IMR-90 (cell line): ENCODE measurements at regions not wholly inside any gene's neighbourhood (a gene's known extent, or its start where the extent isn't known, plus 50 kb on each side); places are given as distances from the start of the nearest gene placed in this dataset.

Source experiments
- ATAC-seq: fragments of 200-7000 bp; cut with Tn5 transposase; 2 replicates; pipeline ENCODE4 v1.9.1; 2020; ENCODE audit warnings: low read depth, mild to moderate bottlenecking, moderate library complexity
- BruUV-seq: library from RNA; stranded (reverse); fragments of 400-500 nt; replicated peaks from 2 replicates; lab custom pipeline; 2021; lab: Mats Ljungman, UMichigan
- CTCF ChIA-PET: fragments of 300-600 bp; formaldehyde crosslinking; extraction: SDS; loops from one replicate; lab custom pipeline; 2021; ENCODE audit warnings: antibody characterized with exemption; lab: Yijun Ruan, JAX
- POLR2A ChIA-PET: fragments of 300-600 bp; sonication (Branson Sonifier 250); formaldehyde crosslinking; loops from one replicate; lab custom pipeline; 2022; ENCODE audit warnings: antibody characterized with exemption; ENCODE audit not compliant: unreplicated experiment; lab: Charles Lee
- DNase-seq: peaks from one replicate; pipeline ENCODE4 v3.0.0; 2013
- H2AFZ ChIP-seq: replicated peaks from 2 replicates; pipeline ENCODE3; 2013; ENCODE audit warnings: low read length, mild to moderate bottlenecking; ENCODE audit not compliant: poor library complexity
- H2AK5ac ChIP-seq: 2 replicates; pipeline ENCODE4 v1.6.1; 2013; ENCODE audit warnings: low read depth, low read length, inconsistent platforms
- H2AK9ac ChIP-seq: replicated peaks from 2 replicates; pipeline ENCODE3; 2013; ENCODE audit warnings: mild to moderate bottlenecking, low read depth, low read length, moderate library complexity; ENCODE audit not compliant: poor library complexity
- H2BK120ac ChIP-seq: 2 replicates; pipeline ENCODE4 v1.6.1; 2013; ENCODE audit warnings: low read depth, low read length, inconsistent platforms
- H2BK15ac ChIP-seq: 3 replicates; pipeline ENCODE4 v1.6.1; 2013; ENCODE audit warnings: low read depth, low read length, inconsistent platforms
- H2BK20ac ChIP-seq: 2 replicates; pipeline ENCODE4 v1.6.1; 2013; ENCODE audit warnings: low read depth, mild to moderate bottlenecking, inconsistent platforms, low read length, moderate library complexity
- H2BK5ac ChIP-seq: 2 replicates; pipeline ENCODE4 v1.6.1; 2013; ENCODE audit warnings: mild to moderate bottlenecking, low read depth, low read length, inconsistent platforms; ENCODE audit not compliant: poor library complexity, severe bottlenecking
- H3K14ac ChIP-seq: replicated peaks from 2 replicates; pipeline ENCODE4 v1.6.1; 2013; ENCODE audit warnings: low read depth, low read length, inconsistent platforms
- H3K18ac ChIP-seq: 2 replicates; pipeline ENCODE4 v1.6.1; 2013; ENCODE audit warnings: low read depth, low read length, control low read depth
- H3K23ac ChIP-seq: 2 replicates; pipeline ENCODE4 v1.6.1; 2013; ENCODE audit warnings: low read depth, low read length, inconsistent platforms
- H3K27ac ChIP-seq: 2 replicates; pipeline ENCODE4 v1.5.1; 2013; ENCODE audit warnings: mild to moderate bottlenecking, control low read depth, low read length; ENCODE audit not compliant: insufficient read depth
- H3K27me3 ChIP-seq: 2 replicates; pipeline ENCODE4 v1.6.1; 2013; ENCODE audit warnings: low read length; ENCODE audit not compliant: control insufficient read depth, insufficient read depth
- H3K36me3 ChIP-seq: 2 replicates; pipeline ENCODE4 v1.6.1; 2013; ENCODE audit warnings: low read length, mixed read lengths; ENCODE audit not compliant: control insufficient read depth, insufficient read depth
- H3K4ac ChIP-seq: 2 replicates; pipeline ENCODE4 v1.6.1; 2013; ENCODE audit warnings: low read depth, low read length, inconsistent platforms
- H3K4me1 ChIP-seq: 2 replicates; pipeline ENCODE4 v1.6.1; 2013; ENCODE audit warnings: low read length, mixed read lengths; ENCODE audit not compliant: control insufficient read depth, insufficient read depth
- H3K4me2 ChIP-seq: 2 replicates; pipeline ENCODE4 v1.6.1; 2013; ENCODE audit warnings: low read depth, mild to moderate bottlenecking, control low read depth, low read length, moderate library complexity
- H3K4me3 ChIP-seq: 2 replicates; pipeline ENCODE4 v1.5.1; 2013; ENCODE audit warnings: low read depth, mild to moderate bottlenecking, control low read depth, low read length, moderate library complexity; ENCODE audit not compliant: insufficient read depth
- H3K56ac ChIP-seq: 2 replicates; pipeline ENCODE4 v1.6.1; 2013; ENCODE audit warnings: low read length, inconsistent platforms; ENCODE audit not compliant: insufficient read depth; ENCODE audit errors: extremely low read depth
- H3K79me1 ChIP-seq, 2 experiments: 2 replicates each; pipeline ENCODE4 v1.6.1; 2013; ENCODE audit warnings: low read length in 2 of 2, inconsistent platforms in 1 of 2, low read depth in 1 of 2
- H3K9ac ChIP-seq: 2 replicates; pipeline ENCODE4 v1.6.1; 2013; ENCODE audit warnings: low read depth, low read length, control low read depth
- H3K9me1 ChIP-seq: 2 replicates; pipeline ENCODE4 v1.6.1; 2013; ENCODE audit warnings: low read length, inconsistent platforms; ENCODE audit not compliant: insufficient read depth
- H3K9me3 ChIP-seq: 2 replicates; pipeline ENCODE4 v1.6.1; 2013; ENCODE audit warnings: low read length; ENCODE audit not compliant: control insufficient read depth, insufficient read depth
- H4K20me1 ChIP-seq: 2 replicates; pipeline ENCODE4 v1.6.1; 2013; ENCODE audit warnings: low read length, inconsistent platforms; ENCODE audit not compliant: insufficient read depth
- H4K5ac ChIP-seq: 2 replicates; pipeline ENCODE4 v1.6.1; 2013; ENCODE audit warnings: mild to moderate bottlenecking, low read depth, low read length, control low read depth
- H4K8ac ChIP-seq, 2 experiments: 2 replicates each; pipeline ENCODE4 v1.6.1; 2013; ENCODE audit warnings: low read depth in 2 of 2, low read length in 2 of 2, control low read depth in 1 of 2, inconsistent platforms in 1 of 2
- H4K91ac ChIP-seq: 2 replicates; pipeline ENCODE4 v1.6.1; 2013; ENCODE audit warnings: low read depth, low read length, inconsistent platforms; ENCODE audit not compliant: insufficient read depth
- BHLHE40 ChIP-seq: fragments of 150-350 bp; IDR thresholded peaks from 2 replicates; pipeline ENCODE4 v1.6.1; 2016; ENCODE audit warnings: mild to moderate bottlenecking, low read depth, low read length
- CEBPB ChIP-seq: IDR thresholded peaks from 2 replicates; pipeline ENCODE4 v1.6.1; 2012; ENCODE audit warnings: low read depth, low read length, improper control_type of control experiment
- CHD1 ChIP-seq: IDR thresholded peaks from 2 replicates; pipeline ENCODE4 v1.6.1; 2012; ENCODE audit warnings: low read depth, low read length, improper control_type of control experiment
- CTCF ChIP-seq: conservative IDR thresholded peaks from 2 replicates; pipeline ENCODE4 v1.5.1; 2012; ENCODE audit warnings: mild to moderate bottlenecking, low read depth, low read length, improper control_type of control experiment
- ELK1 ChIP-seq: fragments of 150-350 bp; IDR thresholded peaks from 2 replicates; pipeline ENCODE4 v1.6.1; 2016; ENCODE audit warnings: low read depth, mild to moderate bottlenecking, low read length, moderate library complexity, borderline replicate concordance
- FOS ChIP-seq: fragments of 150-350 bp; IDR thresholded peaks from 2 replicates; pipeline ENCODE4 v1.6.1; 2016; ENCODE audit warnings: low read depth, low read length
- MAFK ChIP-seq: IDR thresholded peaks from 2 replicates; pipeline ENCODE4 v1.6.1; 2012; ENCODE audit warnings: low read depth, low read length, improper control_type of control experiment
- MAZ ChIP-seq: IDR thresholded peaks from 2 replicates; pipeline ENCODE4 v1.6.1; 2012; ENCODE audit warnings: low read depth, mild to moderate bottlenecking, low read length, improper control_type of control experiment, moderate library complexity, borderline replicate concordance
- MXI1 ChIP-seq: IDR thresholded peaks from 2 replicates; pipeline ENCODE4 v1.6.1; 2012; ENCODE audit warnings: low read depth, mild to moderate bottlenecking, low read length, moderate library complexity, borderline replicate concordance
- NFE2L2 ChIP-seq: fragments of 150-350 bp; IDR thresholded peaks from 2 replicates; pipeline ENCODE4 v1.6.1; 2016; ENCODE audit warnings: low read depth, mild to moderate bottlenecking, low read length
- POLR2A ChIP-seq: IDR thresholded peaks from 2 replicates; pipeline ENCODE4 v1.6.1; 2012; ENCODE audit warnings: mild to moderate bottlenecking, low read depth, low read length
- RAD21 ChIP-seq: IDR thresholded peaks from 2 replicates; pipeline ENCODE4 v1.6.1; 2012; ENCODE audit warnings: low read length, improper control_type of control experiment
- RCOR1 ChIP-seq: IDR thresholded peaks from 2 replicates; pipeline ENCODE4 v1.6.1; 2012; ENCODE audit warnings: mild to moderate bottlenecking, low read length, improper control_type of control experiment; ENCODE audit not compliant: insufficient replicate concordance
- RFX5 ChIP-seq: IDR thresholded peaks from 2 replicates; pipeline ENCODE4 v1.8.0; 2012; ENCODE audit warnings: low read depth, mild to moderate bottlenecking, low read length, moderate library complexity
- SMC3 ChIP-seq: fragments of 150-350 bp; IDR thresholded peaks from 2 replicates; pipeline ENCODE4 v1.6.1; 2016; ENCODE audit warnings: low read depth, mild to moderate bottlenecking, antibody characterized with exemption, low read length, moderate library complexity
- USF2 ChIP-seq: fragments of 150-350 bp; IDR thresholded peaks from 2 replicates; pipeline ENCODE4 v1.6.1; 2017; ENCODE audit warnings: mild to moderate bottlenecking, antibody characterized with exemption, low read length, low read depth
- WGBS, 2 experiments: methylation state at CpG; one replicate each; pipeline versions ENCODE4 v1.1.5 to v1.1.7; 2013; ENCODE audit warnings: missing lambda C conversion rate in 2 of 2; ENCODE audit not compliant: insufficient read length in 1 of 2; ENCODE audit errors: extremely low coverage in 2 of 2; 5-methylcytosine and 5-hydroxymethylcytosine counted together
- dilution Hi-C: fragments of 300-500 bp; cut with HindIII; formaldehyde crosslinking; loops from one replicate; pipeline ENCODE4 v1.14.3; 2018; ENCODE audit warnings: low sequenced_read_pairs; ENCODE audit not compliant: unreplicated experiment
- in situ Hi-C: fragments of 300-500 bp; cut with MboI; formaldehyde crosslinking; loops from 3 replicates; pipeline ENCODE4 v1.14.3; 2019; ENCODE audit warnings: low sequenced_read_pairs, inconsistent platforms, mixed read lengths
- intact Hi-C: fragments of 100-400 bp; cut with micrococcal nuclease; formaldehyde crosslinking; loops from 2 replicates; pipeline ENCODE4 v1.10.0; 2022

- no peak overlapping the region for H2AFZ ChIP-seq
- dilution Hi-C loops = no loop called here
- no peak overlapping the region for H2BK120ac ChIP-seq
- H4K5ac ChIP-seq = no peak overlapping the region
- H3K9me3 ChIP-seq = peaks cover 23% of the 10 kb centered on the region
- WGBS, 2 experiments = no CpG with 5 or more reads among the region's 12 CpGs
- DNase-seq = no peak
- no peak overlapping the region for H2BK15ac ChIP-seq
- ChIA-PET CTCF (no interaction called here), POLR2A (no interaction called here)
- no peak overlapping the region for H3K9ac ChIP-seq
- no peak overlapping the region for H2BK5ac ChIP-seq
- H3K27ac ChIP-seq = no peak overlapping the region
- no peaks in the 10 kb centered on the region for H3K9me1 ChIP-seq
- no peaks in the 10 kb centered on the region for H3K36me3 ChIP-seq
- no peak overlapping the region for H2AK5ac ChIP-seq
- H3K23ac ChIP-seq = no peak overlapping the region
- no peaks in the 10 kb centered on the region for H3K27me3 ChIP-seq
- no peak overlapping the region for H2AK9ac ChIP-seq
- intact Hi-C loops = no loop called here
- BruUV-seq = no TSS peak
- no peak for ATAC-seq
- no peak overlapping the region for H4K91ac ChIP-seq
- no peak overlapping the region for H3K56ac ChIP-seq
- TF ChIP-seq RAD21 (no peak), MAZ (no peak), RCOR1 (no peak), NFE2L2 (no peak), RFX5 (no peak), SMC3 (no peak), MAFK (no peak), MXI1 (no peak), CEBPB (no peak), CTCF (no peak), POLR2A (no peak), ELK1 (no peak), CHD1 (no peak), BHLHE40 (no peak), FOS (no peak), USF2 (no peak)
- H4K8ac ChIP-seq = no peak overlapping the region
- no peaks in the 10 kb centered on the region for H3K4me1 ChIP-seq
- H3K79me1 ChIP-seq = no peaks in the 10 kb centered on the region
- no peak overlapping the region for H2BK20ac ChIP-seq
- no peak overlapping the region for H3K4me2 ChIP-seq
- in situ Hi-C loops = no loop called here
- no peak overlapping the region for H3K14ac ChIP-seq
- H3K4me3 ChIP-seq = no peak overlapping the region
- no peaks in the 10 kb centered on the region for H4K20me1 ChIP-seq
- no peak overlapping the region for H3K4ac ChIP-seq
- no peak overlapping the region for H3K18ac ChIP-seq
Measured at GRCh38 chr5:1963358-1963757, 80.6 kb upstream of the IRX4 start.
